Tibial nerve (tissue), 3 donors: ENCODE measurements at regions not wholly inside any gene's neighbourhood (a gene's known extent, or its start where the extent isn't known, plus 50 kb on each side); places are given as distances from the start of the nearest gene placed in this dataset.

Experiments used
- CTCF ChIP-seq, 5 experiments: fragments of 200-600 bp in 3 of 5; fragments of 450-650 bp in 2 of 5; sonication (generic) in 3 of 5; IDR thresholded peaks; one replicate each; pipeline ENCODE4 v1.5.1; 2016 to 2019; ENCODE audit warnings: antibody characterized with exemption in 5 of 5, mild to moderate bottlenecking in 3 of 5, moderate library complexity in 2 of 5
- POLR2A ChIP-seq, 2 donors: fragments of 450-650 bp; IDR thresholded peaks; one replicate each; pipeline ENCODE4 v1.6.1; 2017; ENCODE audit warnings: antibody characterized with exemption in 2 of 2, mild to moderate bottlenecking in 2 of 2, moderate library complexity in 2 of 2

DNA sequence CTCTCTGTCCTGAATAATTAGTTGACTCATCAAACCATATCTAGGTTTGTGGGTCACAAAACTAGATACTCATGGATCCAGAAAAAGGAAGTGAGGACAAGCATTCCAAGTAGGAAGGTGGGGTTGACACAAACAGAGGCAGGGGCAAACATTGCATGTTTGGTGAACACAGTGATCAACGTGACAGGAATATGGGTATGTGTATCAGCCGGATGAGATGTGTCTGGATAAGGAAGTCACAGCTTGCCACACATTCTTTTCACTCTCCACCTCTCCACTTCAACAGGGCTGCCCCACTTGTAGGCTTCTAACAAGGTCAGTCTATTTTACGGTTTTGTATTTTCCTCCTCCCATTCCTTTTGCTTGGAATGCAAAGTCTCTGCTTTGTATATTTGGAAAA lies 319.0 kb downstream of the CYRIA start:
- no peak for TF ChIP-seq POLR2A (IDR thresholded peaks at IDR 0.05)
- no peak for TF ChIP-seq CTCF (IDR thresholded peaks at IDR 0.05)
